K562 (cell line): ENCODE measurements at regions not wholly inside any gene's neighbourhood (a gene's known extent, or its start where the extent isn't known, plus 50 kb on each side); places are given as distances from the start of the nearest gene placed in this dataset.

Source experiments
- ATAC-seq: fragments of 200-7000 bp; cut with Tn5 transposase; 3 replicates; pipeline ENCODE4 v1.9.1; 2020; ENCODE audit warnings: moderate library complexity
- BruUV-seq: library from RNA; stranded (reverse); fragments of 400-500 nt; replicated peaks from 2 replicates; lab custom pipeline; 2021; lab: Mats Ljungman, UMichigan
- CTCF ChIA-PET: fragments of 300-600 bp; formaldehyde crosslinking; extraction: SDS; loops from one replicate; lab custom pipeline; 2021; ENCODE audit warnings: low intra/inter-chr PET ratio; lab: Yijun Ruan, JAX
- POLR2A ChIA-PET: fragments of 300-600, 350-650 bp; sonication (Branson Sonifier 250); formaldehyde crosslinking; extraction: SDS; loops from one replicate; lab custom pipeline; 2021; ENCODE audit warnings: antibody characterized with exemption, inconsistent platforms; lab: Yijun Ruan, JAX
- DNase-seq, 4 experiments: peaks; one replicate each; pipeline versions ENCODE4 v3.0.0 to v3.0.0-alpha.2; 2011 to 2018; ENCODE audit warnings: low spot score in 3 of 4, mixed read lengths in 3 of 4; ENCODE audit errors: extremely low read depth in 1 of 4
- FAIRE-seq: peaks from 2 replicates; lab custom pipeline; 2011; peaks lifted over from hg19 to GRCh38; lab: Jason Lieb, UNC
- H2AFZ ChIP-seq: 2 replicates; pipeline ENCODE4 v1.6.0; 2011; ENCODE audit warnings: low read depth, low read length, control low read depth, inconsistent platforms
- H3K27ac ChIP-seq: fragments of 200-600 bp; 3 replicates; pipeline ENCODE4 v1.8.0; 2011; ENCODE audit warnings: low read depth, mild to moderate bottlenecking, control low read depth, inconsistent platforms, low read length, moderate library complexity, mixed read lengths; ENCODE audit errors: extremely low read depth
- H3K27me3 ChIP-seq, 2 experiments: fragments of 300-600 bp in 1 of 2; 2 replicates in 1 of 2; 3 replicates in 1 of 2; pipeline versions ENCODE4 v1.6.0 to v1.8.0; 2011; ENCODE audit warnings: inconsistent platforms in 2 of 2, low read length in 2 of 2, mild to moderate bottlenecking in 1 of 2, mixed read lengths in 1 of 2, moderate library complexity in 1 of 2; ENCODE audit not compliant: control insufficient read depth in 2 of 2, insufficient read depth in 2 of 2
- H3K36me3 ChIP-seq: fragments of 300-600 bp; 3 replicates; pipeline ENCODE4 v1.8.0; 2011; ENCODE audit warnings: mild to moderate bottlenecking, low read length, inconsistent platforms; ENCODE audit not compliant: control insufficient read depth, insufficient read depth
- H3K4me1 ChIP-seq, 2 experiments: fragments of 200-600 bp in 1 of 2; replicated peaks in 1 of 2; 2 replicates in 1 of 2; 3 replicates in 1 of 2; pipeline versions ENCODE4 v1.5.1 to v1.8.0; 2011; ENCODE audit warnings: inconsistent platforms in 2 of 2, low read length in 2 of 2, mild to moderate bottlenecking in 1 of 2, mixed read lengths in 1 of 2, moderate library complexity in 1 of 2; ENCODE audit not compliant: control insufficient read depth in 2 of 2, insufficient read depth in 2 of 2
- H3K4me2 ChIP-seq: 2 replicates; pipeline ENCODE4 v1.6.1; 2011; ENCODE audit warnings: low read length, control low read depth, inconsistent platforms, mixed read lengths; ENCODE audit not compliant: insufficient read depth
- H3K4me3 ChIP-seq: fragments of 200-600 bp; sonication (generic), shearing (Covaris generic); 2 replicates; pipeline ENCODE4 v1.5.1; 2016; ENCODE audit warnings: control low read depth, inconsistent platforms
- H3K79me2 ChIP-seq: fragments of 200-600 bp; 3 replicates; pipeline ENCODE4 v1.8.0; 2011; ENCODE audit warnings: low read length, inconsistent platforms; ENCODE audit not compliant: control insufficient read depth, insufficient read depth
- H3K9ac ChIP-seq, 2 experiments: 2 replicates each; pipeline versions ENCODE4 v1.6.0 to v1.6.1; 2011; ENCODE audit warnings: low read depth in 2 of 2, low read length in 2 of 2, control low read depth in 1 of 2, inconsistent platforms in 1 of 2, mild to moderate bottlenecking in 1 of 2, mixed read lengths in 1 of 2; ENCODE audit not compliant: insufficient read depth in 1 of 2
- H3K9me1 ChIP-seq: one replicate; pipeline ENCODE4 v1.6.0; 2011; ENCODE audit warnings: inconsistent platforms, mild to moderate bottlenecking, low read length, moderate library complexity; ENCODE audit not compliant: control insufficient read depth, insufficient read depth
- H3K9me3 ChIP-seq: replicated peaks from 2 replicates; pipeline ENCODE4 v1.5.1; 2011; ENCODE audit warnings: low read depth, low read length, inconsistent platforms; ENCODE audit not compliant: control insufficient read depth, insufficient read depth
- H4K20me1 ChIP-seq: replicated peaks from 2 replicates; pipeline ENCODE4 v1.6.1; 2011; ENCODE audit warnings: low read length, inconsistent platforms, mixed read lengths; ENCODE audit not compliant: control insufficient read depth, insufficient read depth
- CBFA2T2 ChIP-seq: fragments of 450-650 bp; conservative IDR thresholded peaks from 2 replicates; pipeline ENCODE4 v1.6.1; 2017; ENCODE audit warnings: mild to moderate bottlenecking
- CTCF ChIP-seq, 3 experiments: IDR thresholded peaks in 2 of 3; conservative IDR thresholded peaks in 1 of 3; 2 replicates each; pipeline ENCODE4 v1.5.1; 2011 to 2012; ENCODE audit warnings: low read length in 3 of 3, mild to moderate bottlenecking in 3 of 3, control low read depth in 2 of 3, improper control_type of control experiment in 1 of 3, inconsistent platforms in 1 of 3, low read depth in 1 of 3, mixed read lengths in 1 of 3, moderate library complexity in 1 of 3; ENCODE audit not compliant: insufficient read depth in 2 of 3
- FIP1L1 ChIP-seq: fragments of 200-400 bp; formaldehyde crosslinking; IDR thresholded peaks from 2 replicates; pipeline ENCODE4 v1.6.1; 2018; ENCODE audit warnings: mild to moderate bottlenecking, low read depth, low read length; ENCODE audit not compliant: poor library complexity, severe bottlenecking
- FOSL1 ChIP-seq: fragments of 200-800 bp; sonication (Bioruptor generic); conservative IDR thresholded peaks from 2 replicates; pipeline ENCODE4 v1.6.1; 2016; ENCODE audit warnings: missing genetic modification characterization, missing compliant biosample characterization
- GTF2A2 ChIP-seq: IDR thresholded peaks from 2 replicates; pipeline ENCODE4 v1.6.1; 2016; ENCODE audit warnings: mild to moderate bottlenecking, missing genetic modification characterization, missing compliant biosample characterization
- MCM5 ChIP-seq: fragments of 450-650 bp; IDR thresholded peaks from 2 replicates; pipeline ENCODE4 v1.6.1; 2016; ENCODE audit warnings: low read depth
- OTX1 ChIP-seq: fragments of 450-650 bp; formaldehyde crosslinking; IDR thresholded peaks from 2 replicates; pipeline ENCODE4 v1.4.0; 2022; ENCODE audit warnings: mild to moderate bottlenecking
- POLR3G ChIP-seq: IDR thresholded peaks from 2 replicates; pipeline ENCODE4 v1.6.1; 2011; ENCODE audit not compliant: insufficient read length, insufficient replicate concordance; ENCODE audit errors: extremely low read depth
- TCF7 ChIP-seq: sonication (generic); IDR thresholded peaks from 2 replicates; pipeline ENCODE4 v1.6.1; 2016; ENCODE audit warnings: antibody characterized with exemption, borderline replicate concordance
- THRAP3 ChIP-seq: fragments of 450-650 bp; IDR thresholded peaks from 2 replicates; pipeline ENCODE4 v1.6.1; 2016; ENCODE audit warnings: mild to moderate bottlenecking, inconsistent platforms, borderline replicate concordance
- ZKSCAN3 ChIP-seq: fragments of 250-450 bp; sonication (Bioruptor Pico); IDR thresholded peaks from 2 replicates; pipeline ENCODE4 v1.4.0; 2020
- ZNF507 ChIP-seq: conservative IDR thresholded peaks from 2 replicates; pipeline ENCODE4 v1.6.1; 2017; ENCODE audit warnings: missing genetic modification characterization, missing compliant biosample characterization
- in situ Hi-C: fragments of 300-500 bp; cut with MboI; formaldehyde crosslinking; loops from 4 replicates; pipeline ENCODE4 v1.15.0; 2018; ENCODE audit warnings: inconsistent platforms, mixed read lengths
- intact Hi-C: fragments of 100-400 bp; cut with micrococcal nuclease; formaldehyde crosslinking; loops from 2 replicates; pipeline ENCODE4 v1.14.2; 2022
- TF ChIP-seq, protein P1 (sequence below): fragments of 250-450 bp; sonication (Bioruptor Pico); IDR thresholded peaks from 2 replicates; pipeline ENCODE4 v1.4.0; 2020; ENCODE audit warnings: mild to moderate bottlenecking
- TF ChIP-seq, protein P2 (sequence below): sonication (generic); formaldehyde crosslinking; IDR thresholded peaks from 2 replicates; pipeline ENCODE4 v1.8.1; 2023; ENCODE audit warnings: mild to moderate bottlenecking, missing genetic modification reagents
- TF ChIP-seq, protein P3 (sequence below): fragments of 450-650 bp; IDR thresholded peaks from 2 replicates; pipeline ENCODE4 v1.6.1; 2017; ENCODE audit warnings: antibody characterized with exemption, mild to moderate bottlenecking

GRCh38 chr2:180705122-180705521 lies 275.3 kb upstream of the UBE2E3 start:
- DNase-seq (peak in 1 of 4 experiments; percentile 34), FAIRE-seq (peak; percentile 46), ATAC-seq (peak; percentile 59)
- no peak overlapping the region for H3K4me2 ChIP-seq
- peaks cover under 1 to 11% of the 10 kb centered on the region in 2 experiments; a peak in 1 of 5 replicates for H3K4me1 ChIP-seq
- no peak overlapping the region for H2AFZ ChIP-seq
- CTCF ChIA-PET, result no interaction called here
- H3K9ac ChIP-seq, result peak overlapping the region in 1 of 2 experiments; percentile 33; a peak in 1 of 4 replicates
- H3K27ac ChIP-seq, result peak overlapping the region; percentile 65
- no peaks in the 10 kb centered on the region for H4K20me1 ChIP-seq
- H3K9me1 ChIP-seq, result no peaks in the 10 kb centered on the region
- POLR2A ChIA-PET, result no interaction called here
- H3K4me3 ChIP-seq, result no peak overlapping the region
- H3K36me3 ChIP-seq, result no peaks in the 10 kb centered on the region
- peaks cover 10% of the 10 kb centered on the region; the same call in 2 of the 3 replicates for H3K79me2 ChIP-seq
- BruUV-seq, result no TSS peak
- in situ Hi-C loops (no loop called here), intact Hi-C loops (no loop called here)
- H3K27me3 ChIP-seq, result no peaks in the 10 kb centered on the region
- no peaks in the 10 kb centered on the region for H3K9me3 ChIP-seq
- TF ChIP-seq THRAP3, result no peak
- no peak for TF ChIP-seq CTCF (IDR thresholded peaks at IDR 0.05 in 2 of 3, conservative IDR thresholded peaks at IDR 0.05 in 1 of 3; ENCODE audit: insufficient read depth in 2 of 3, low read depth in 1 of 3, low read length in 3 of 3)
- no peak for TF ChIP-seq FIP1L1
- TF ChIP-seq TCF7, result no peak
- no peak for TF ChIP-seq MCM5
- no peak for TF ChIP-seq GTF2A2 (tag)
- TF ChIP-seq, protein P1, sequence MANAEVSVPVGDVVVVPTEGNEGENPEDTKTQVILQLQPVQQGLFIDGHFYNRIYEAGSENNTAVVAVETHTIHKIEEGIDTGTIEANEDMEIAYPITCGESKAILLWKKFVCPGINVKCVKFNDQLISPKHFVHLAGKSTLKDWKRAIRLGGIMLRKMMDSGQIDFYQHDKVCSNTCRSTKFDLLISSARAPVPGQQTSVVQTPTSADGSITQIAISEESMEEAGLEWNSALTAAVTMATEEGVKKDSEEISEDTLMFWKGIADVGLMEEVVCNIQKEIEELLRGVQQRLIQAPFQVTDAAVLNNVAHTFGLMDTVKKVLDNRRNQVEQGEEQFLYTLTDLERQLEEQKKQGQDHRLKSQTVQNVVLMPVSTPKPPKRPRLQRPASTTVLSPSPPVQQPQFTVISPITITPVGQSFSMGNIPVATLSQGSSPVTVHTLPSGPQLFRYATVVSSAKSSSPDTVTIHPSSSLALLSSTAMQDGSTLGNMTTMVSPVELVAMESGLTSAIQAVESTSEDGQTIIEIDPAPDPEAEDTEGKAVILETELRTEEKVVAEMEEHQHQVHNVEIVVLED (CRISPR knock-in tag), result no peak
- TF ChIP-seq ZKSCAN3 (CRISPR knock-in tag), result no peak
- TF ChIP-seq CBFA2T2, result peak; percentile 28
- no peak for TF ChIP-seq ZNF507 (tag)
- TF ChIP-seq, protein P2, sequence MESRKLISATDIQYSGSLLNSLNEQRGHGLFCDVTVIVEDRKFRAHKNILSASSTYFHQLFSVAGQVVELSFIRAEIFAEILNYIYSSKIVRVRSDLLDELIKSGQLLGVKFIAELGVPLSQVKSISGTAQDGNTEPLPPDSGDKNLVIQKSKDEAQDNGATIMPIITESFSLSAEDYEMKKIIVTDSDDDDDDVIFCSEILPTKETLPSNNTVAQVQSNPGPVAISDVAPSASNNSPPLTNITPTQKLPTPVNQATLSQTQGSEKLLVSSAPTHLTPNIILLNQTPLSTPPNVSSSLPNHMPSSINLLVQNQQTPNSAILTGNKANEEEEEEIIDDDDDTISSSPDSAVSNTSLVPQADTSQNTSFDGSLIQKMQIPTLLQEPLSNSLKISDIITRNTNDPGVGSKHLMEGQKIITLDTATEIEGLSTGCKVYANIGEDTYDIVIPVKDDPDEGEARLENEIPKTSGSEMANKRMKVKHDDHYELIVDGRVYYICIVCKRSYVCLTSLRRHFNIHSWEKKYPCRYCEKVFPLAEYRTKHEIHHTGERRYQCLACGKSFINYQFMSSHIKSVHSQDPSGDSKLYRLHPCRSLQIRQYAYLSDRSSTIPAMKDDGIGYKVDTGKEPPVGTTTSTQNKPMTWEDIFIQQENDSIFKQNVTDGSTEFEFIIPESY (CRISPR knock-in tag), result no peak
- peak; percentile 57 for TF ChIP-seq FOSL1 (tag)
- no peak for TF ChIP-seq OTX1
- no peak for TF ChIP-seq POLR3G
- TF ChIP-seq, protein P3, sequence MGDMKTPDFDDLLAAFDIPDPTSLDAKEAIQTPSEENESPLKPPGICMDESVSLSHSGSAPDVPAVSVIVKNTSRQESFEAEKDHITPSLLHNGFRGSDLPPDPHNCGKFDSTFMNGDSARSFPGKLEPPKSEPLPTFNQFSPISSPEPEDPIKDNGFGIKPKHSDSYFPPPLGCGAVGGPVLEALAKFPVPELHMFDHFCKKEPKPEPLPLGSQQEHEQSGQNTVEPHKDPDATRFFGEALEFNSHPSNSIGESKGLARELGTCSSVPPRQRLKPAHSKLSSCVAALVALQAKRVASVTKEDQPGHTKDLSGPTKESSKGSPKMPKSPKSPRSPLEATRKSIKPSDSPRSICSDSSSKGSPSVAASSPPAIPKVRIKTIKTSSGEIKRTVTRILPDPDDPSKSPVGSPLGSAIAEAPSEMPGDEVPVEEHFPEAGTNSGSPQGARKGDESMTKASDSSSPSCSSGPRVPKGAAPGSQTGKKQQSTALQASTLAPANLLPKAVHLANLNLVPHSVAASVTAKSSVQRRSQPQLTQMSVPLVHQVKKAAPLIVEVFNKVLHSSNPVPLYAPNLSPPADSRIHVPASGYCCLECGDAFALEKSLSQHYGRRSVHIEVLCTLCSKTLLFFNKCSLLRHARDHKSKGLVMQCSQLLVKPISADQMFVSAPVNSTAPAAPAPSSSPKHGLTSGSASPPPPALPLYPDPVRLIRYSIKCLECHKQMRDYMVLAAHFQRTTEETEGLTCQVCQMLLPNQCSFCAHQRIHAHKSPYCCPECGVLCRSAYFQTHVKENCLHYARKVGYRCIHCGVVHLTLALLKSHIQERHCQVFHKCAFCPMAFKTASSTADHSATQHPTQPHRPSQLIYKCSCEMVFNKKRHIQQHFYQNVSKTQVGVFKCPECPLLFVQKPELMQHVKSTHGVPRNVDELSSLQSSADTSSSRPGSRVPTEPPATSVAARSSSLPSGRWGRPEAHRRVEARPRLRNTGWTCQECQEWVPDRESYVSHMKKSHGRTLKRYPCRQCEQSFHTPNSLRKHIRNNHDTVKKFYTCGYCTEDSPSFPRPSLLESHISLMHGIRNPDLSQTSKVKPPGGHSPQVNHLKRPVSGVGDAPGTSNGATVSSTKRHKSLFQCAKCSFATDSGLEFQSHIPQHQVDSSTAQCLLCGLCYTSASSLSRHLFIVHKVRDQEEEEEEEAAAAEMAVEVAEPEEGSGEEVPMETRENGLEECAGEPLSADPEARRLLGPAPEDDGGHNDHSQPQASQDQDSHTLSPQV, result no peak
